ENCODE measurements at regions not wholly inside any gene's neighbourhood (a gene's known extent, or its start where the extent isn't known, plus 50 kb on each side); places are given as distances from the start of the nearest gene placed in this dataset.

DNA sequence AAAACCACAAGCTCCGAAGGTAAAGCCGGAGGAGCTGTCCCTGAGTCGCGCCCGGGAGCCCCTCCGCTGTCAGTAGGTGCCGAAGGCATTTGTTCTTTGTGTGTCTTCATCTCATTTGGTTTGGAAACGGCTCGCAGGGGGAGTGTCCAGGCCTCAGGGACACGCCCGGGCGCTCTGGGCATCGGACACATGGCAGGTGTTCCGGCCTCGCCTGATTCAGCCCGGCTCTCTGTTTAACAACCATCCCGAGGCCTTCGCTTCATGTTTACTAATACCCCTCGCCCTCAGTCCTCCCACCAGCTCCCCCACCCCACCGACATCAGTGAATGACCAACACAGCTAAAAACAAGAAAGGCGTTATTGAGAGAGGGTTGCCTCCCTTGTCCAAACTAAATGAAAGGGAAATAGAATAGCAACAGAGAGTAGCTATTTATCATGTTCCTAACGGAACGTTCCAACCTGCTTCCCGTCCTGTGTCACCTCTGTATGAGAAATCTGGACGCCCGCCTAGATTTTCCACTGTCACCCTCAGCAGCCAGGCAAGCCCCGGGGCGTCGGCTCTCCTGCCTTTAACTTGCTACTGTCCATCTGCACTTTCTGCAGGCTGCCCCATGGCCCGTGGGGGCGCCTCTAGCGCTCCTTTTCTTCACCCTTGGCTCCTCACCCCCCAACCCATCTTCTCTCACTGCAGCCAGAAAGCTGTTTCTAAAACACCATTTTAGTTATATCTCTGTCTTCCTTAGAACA is 73.9 kb downstream of the MYCN start:
- H3K4me1 ChIP-seq (ENCODE audit: control insufficient read depth in 5 of 5, insufficient read depth in 5 of 5, low read length in 5 of 5), result peaks cover 0 to 21% (median 4%) of the 10 kb centered on the region in 5 donors
- H3K27me3 ChIP-seq (ENCODE audit: control insufficient read depth in 3 of 3, insufficient read depth in 3 of 3, low read length in 2 of 3), result peaks cover 0 to 38% (median 16%) of the 10 kb centered on the region in 3 donors
- no peak overlapping the region for H3K9ac ChIP-seq (ENCODE audit: insufficient read depth in 1 of 2, low read length in 2 of 2)
- TF ChIP-seq, protein P1, sequence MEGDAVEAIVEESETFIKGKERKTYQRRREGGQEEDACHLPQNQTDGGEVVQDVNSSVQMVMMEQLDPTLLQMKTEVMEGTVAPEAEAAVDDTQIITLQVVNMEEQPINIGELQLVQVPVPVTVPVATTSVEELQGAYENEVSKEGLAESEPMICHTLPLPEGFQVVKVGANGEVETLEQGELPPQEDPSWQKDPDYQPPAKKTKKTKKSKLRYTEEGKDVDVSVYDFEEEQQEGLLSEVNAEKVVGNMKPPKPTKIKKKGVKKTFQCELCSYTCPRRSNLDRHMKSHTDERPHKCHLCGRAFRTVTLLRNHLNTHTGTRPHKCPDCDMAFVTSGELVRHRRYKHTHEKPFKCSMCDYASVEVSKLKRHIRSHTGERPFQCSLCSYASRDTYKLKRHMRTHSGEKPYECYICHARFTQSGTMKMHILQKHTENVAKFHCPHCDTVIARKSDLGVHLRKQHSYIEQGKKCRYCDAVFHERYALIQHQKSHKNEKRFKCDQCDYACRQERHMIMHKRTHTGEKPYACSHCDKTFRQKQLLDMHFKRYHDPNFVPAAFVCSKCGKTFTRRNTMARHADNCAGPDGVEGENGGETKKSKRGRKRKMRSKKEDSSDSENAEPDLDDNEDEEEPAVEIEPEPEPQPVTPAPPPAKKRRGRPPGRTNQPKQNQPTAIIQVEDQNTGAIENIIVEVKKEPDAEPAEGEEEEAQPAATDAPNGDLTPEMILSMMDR (IDR thresholded peaks at IDR 0.05; ENCODE audit: control extremely low read depth, extremely low read depth), result no peak
- H3K4me3 ChIP-seq, result no peak overlapping the region
- ATAC-seq (ENCODE audit: insufficient read depth, low FRiP score) (no peak), DNase-seq (peak; percentile 41 to 54 (median 42))
- WGBS, 2 donors, result 26 to 50% methylated on average over 32 of the region's 32 CpGs
- H3K9me3 ChIP-seq (ENCODE audit: control insufficient read depth in 4 of 4, insufficient read depth in 3 of 4, low read length in 3 of 4), result peaks cover 0 to 2% (median 0%) of the 10 kb centered on the region in 4 donors
- no peak overlapping the region for H3K27ac ChIP-seq (ENCODE audit: low read depth in 1 of 2, low read length in 1 of 2)
- H3K36me3 ChIP-seq (ENCODE audit: control insufficient read depth in 4 of 4, insufficient read depth in 4 of 4, low read length in 4 of 4), result no peaks in the 10 kb centered on the region

DNA sequence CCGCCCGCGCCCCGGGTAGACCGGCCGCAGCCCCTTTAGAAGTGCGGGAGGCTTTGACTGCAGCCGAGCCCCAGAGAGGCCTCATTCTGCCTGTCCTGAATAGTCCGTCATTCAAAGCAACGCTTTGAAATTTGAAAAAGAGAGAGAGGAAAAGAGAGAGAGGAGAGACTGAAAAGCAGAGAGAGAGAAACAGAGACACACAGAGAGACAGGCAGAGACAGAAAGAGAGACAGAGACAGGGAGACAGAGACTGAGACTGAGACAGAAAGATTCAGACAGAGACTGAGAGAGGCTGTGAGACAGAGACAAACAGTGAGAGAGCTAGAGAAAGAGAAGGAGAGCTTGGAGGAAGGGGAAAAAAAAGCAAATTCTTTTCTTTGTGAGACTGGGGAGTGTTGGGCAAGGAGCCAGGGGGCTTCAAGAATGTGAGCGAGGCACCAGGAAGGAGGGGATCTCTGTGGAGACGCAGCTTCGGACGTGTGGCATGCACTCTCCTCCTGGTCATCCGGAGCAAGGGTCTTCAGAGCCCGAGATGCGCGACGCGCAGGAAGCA is 73.1 kb downstream of the MYCN start:
- Histone ChIP-seq H3K27me3 (ENCODE audit: control insufficient read depth in 3 of 3, insufficient read depth in 3 of 3, low read length in 2 of 3) (peaks cover 0 to 38% (median 16%) of the 10 kb centered on the region in 3 donors), H3K4me1 (ENCODE audit: control insufficient read depth in 5 of 5, insufficient read depth in 5 of 5, low read length in 5 of 5) (peaks cover 0 to 21% (median 4%) of the 10 kb centered on the region in 5 donors), H3K4me3 (no peak overlapping the region), H3K9ac (ENCODE audit: insufficient read depth in 1 of 2, low read length in 2 of 2) (peak overlapping the region in 1 of 2 donors; percentile 53), H3K36me3 (ENCODE audit: control insufficient read depth in 4 of 4, insufficient read depth in 4 of 4, low read length in 4 of 4) (no peaks in the 10 kb centered on the region), H3K27ac (ENCODE audit: low read depth in 1 of 2, low read length in 1 of 2) (no peak overlapping the region), H3K9me3 (ENCODE audit: control insufficient read depth in 4 of 4, insufficient read depth in 3 of 4, low read length in 3 of 4) (peaks cover 0 to 2% (median 0%) of the 10 kb centered on the region in 4 donors)
- no peak for ATAC-seq (ENCODE audit: insufficient read depth, low FRiP score)
- DNase-seq, result peak; percentile 50 to 58 (median 55)
- TF ChIP-seq, protein P1 (IDR thresholded peaks at IDR 0.05; ENCODE audit: control extremely low read depth, extremely low read depth), result no peak
- WGBS, 2 donors, result 17 to 19% methylated on average over 20 of the region's 20 CpGs

DNA sequence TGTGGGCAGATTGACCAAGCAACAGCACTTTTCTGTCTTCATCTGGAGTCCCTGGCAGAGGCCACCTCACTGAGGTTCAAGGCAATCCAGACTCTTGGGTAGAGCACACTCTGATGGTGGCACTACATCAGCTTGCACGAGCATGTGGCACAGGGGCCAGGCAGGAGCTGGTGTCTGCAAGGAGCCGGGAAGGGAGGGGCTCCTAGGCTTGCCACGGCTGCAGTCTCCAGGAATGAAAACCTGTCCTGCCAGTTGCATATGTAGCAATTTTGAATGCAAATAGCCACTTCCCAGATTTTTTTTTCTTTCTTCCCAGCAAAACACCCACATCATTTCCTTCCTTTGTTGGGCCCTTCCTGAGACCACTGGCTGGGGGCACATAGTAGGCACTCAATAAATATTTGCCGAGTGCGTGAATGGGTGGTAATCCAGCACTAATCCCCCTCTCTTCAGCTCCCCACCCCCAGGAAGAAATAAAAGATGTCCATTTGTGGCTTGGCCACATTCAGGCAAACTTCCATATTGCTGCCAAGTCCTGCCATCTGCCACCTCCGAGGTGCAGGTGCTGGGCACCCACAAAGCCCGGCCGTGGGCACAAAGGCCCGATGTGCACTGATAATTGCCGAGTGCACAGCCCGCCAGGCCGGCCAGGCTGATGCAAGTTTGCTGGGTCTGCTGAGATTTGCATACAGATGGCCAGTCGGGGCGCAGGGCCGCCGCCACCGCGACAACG is 72.4 kb downstream of the MYCN start:
- DNase-seq (peak; percentile 60 to 86 (median 72)), ATAC-seq (ENCODE audit: insufficient read depth, low FRiP score) (peak; percentile 46)
- Histone ChIP-seq H3K4me1 (ENCODE audit: control insufficient read depth in 5 of 5, insufficient read depth in 5 of 5, low read length in 5 of 5) (peaks cover 0 to 21% (median 4%) of the 10 kb centered on the region in 5 donors), H3K36me3 (ENCODE audit: control insufficient read depth in 4 of 4, insufficient read depth in 4 of 4, low read length in 4 of 4) (no peaks in the 10 kb centered on the region), H3K27ac (ENCODE audit: low read depth in 1 of 2, low read length in 1 of 2) (peak overlapping the region in 1 of 2 donors; percentile 43), H3K4me3 (no peak overlapping the region), H3K9me3 (ENCODE audit: control insufficient read depth in 4 of 4, insufficient read depth in 3 of 4, low read length in 3 of 4) (peaks cover 0 to 2% (median 0%) of the 10 kb centered on the region in 4 donors), H3K9ac (ENCODE audit: insufficient read depth in 1 of 2, low read length in 2 of 2) (no peak overlapping the region), H3K27me3 (ENCODE audit: control insufficient read depth in 3 of 3, insufficient read depth in 3 of 3, low read length in 2 of 3) (peaks cover 0 to 38% (median 16%) of the 10 kb centered on the region in 3 donors)
- TF ChIP-seq, protein P1 (IDR thresholded peaks at IDR 0.05; ENCODE audit: control extremely low read depth, extremely low read depth), result no peak
- WGBS, 2 donors, result 15 to 24% methylated on average over 19 of the region's 19 CpGs
